A172 (cell line): ENCODE measurements at regions not wholly inside any gene's neighbourhood (a gene's known extent, or its start where the extent isn't known, plus 50 kb on each side); places are given as distances from the start of the nearest gene placed in this dataset.
"Not testable (repeated sequence)": the region's sequence is repeated elsewhere in the genome, so short reads cannot be mapped to it uniquely, and the experiment has no call there.

Experiments
- DNase-seq: peaks from one replicate; pipeline ENCODE4 v3.0.0-alpha.2; 2015; ENCODE audit warnings: low spot score

DNA sequence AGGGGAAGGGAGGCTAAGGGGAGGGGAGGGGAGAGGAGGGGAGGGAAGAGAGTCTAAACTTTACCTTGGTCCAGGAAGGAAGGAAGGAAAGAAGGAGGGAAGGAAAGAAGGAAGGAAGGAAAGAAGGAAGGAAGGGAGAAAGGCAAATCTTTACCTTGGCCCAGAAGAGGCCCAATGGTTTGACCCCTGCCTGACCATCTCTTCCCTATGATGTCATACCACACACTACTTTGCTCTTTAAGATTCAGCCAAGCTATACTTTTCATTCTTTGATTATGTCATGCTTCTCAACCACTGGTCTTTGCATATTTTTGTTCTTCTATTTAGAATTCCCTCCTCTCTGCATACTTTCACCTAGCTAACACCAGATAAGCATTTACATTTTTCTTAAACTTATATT, 1077.5 kb downstream of the PCDH9 start:
- DNase-seq: no peak

DNA sequence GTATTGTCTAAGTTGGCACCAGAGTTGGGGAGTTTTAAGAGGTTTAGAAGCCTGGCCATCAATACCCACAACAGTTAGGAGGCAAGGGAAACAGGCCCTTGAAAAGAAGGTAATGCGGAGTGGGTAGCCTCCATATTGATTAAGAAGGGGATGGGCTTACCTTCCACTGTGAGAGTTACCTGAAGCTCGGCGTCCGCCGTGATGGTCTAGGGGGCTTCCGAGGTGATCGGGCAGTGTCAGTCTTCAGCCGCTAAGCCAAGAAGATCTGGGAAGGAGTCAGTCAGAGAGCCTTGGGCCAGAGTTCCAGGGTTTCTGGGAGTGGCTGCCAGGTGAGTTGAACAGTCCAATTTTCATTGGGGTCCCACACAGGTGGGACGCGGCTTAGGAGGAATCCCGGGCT, 1085.8 kb downstream of the PCDH9 start:
- not testable (repeated sequence) for DNase-seq

DNA sequence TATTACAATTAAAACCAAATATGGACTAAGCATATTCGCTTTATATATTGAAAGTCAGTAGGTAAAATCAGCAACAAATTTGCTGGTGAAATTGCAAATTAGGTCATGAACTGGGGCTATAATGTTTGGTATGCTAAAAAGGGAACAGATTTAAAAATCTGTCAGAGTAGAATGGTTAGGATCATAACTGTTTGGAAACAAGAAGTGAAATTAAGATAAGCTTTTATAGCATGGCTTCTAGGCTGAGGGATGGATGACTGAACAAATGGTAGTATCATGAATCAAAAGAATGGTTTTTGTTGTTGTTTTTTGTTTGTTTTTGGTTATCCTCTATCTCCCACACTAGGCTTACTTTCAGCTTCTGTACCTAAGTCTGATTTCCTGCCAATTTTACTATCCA, 1090.4 kb downstream of the PCDH9 start:
- no peak for DNase-seq

DNA sequence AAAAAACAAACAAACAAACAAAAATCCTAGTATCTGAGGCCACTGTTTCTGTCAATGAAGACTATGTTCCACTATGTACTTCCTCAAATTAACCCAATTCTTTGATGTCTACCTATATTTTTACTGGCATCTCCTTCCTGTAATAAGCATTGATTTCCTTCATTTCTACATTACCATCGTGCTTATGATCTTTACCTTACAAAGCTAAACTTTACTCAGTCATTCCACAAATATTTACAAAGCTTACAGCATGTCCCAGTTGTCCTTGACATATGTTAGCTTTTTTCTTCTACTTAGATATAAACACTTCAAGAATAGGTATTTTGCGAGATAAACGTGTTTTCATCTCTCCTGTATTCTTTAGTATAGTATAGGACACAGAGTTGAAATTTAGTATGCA, 1090.9 kb downstream of the PCDH9 start:
- no peak for DNase-seq

DNA sequence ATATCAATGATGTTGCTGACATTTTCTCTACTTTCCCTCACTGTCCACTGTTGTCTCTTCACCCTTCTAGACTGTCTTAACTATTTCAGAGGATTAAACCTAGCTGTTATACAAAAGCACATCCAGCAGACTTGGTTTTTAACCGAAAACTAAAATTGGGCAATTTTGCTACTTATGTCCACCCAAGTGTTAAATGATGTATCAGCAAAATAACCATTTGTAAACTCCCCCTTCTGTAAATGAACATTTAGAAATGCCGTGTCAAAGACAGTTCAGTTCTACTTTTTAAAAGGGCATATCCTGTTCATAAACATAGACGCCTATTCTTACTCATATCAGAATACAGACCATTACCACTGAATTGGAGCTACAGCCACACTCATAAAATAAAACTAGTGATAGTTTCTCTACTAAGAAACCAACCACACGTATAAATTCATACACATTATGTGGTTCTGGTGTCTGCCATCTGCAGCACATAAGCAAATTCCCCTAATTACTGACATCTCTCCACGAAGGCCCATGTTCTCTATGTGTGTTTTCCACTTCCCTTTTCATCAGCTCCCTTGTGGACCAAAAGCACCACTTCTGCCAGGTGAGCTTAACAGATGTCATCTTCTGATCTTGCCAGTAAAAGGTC, 1091.8 kb downstream of the PCDH9 start:
- no peak for DNase-seq

DNA sequence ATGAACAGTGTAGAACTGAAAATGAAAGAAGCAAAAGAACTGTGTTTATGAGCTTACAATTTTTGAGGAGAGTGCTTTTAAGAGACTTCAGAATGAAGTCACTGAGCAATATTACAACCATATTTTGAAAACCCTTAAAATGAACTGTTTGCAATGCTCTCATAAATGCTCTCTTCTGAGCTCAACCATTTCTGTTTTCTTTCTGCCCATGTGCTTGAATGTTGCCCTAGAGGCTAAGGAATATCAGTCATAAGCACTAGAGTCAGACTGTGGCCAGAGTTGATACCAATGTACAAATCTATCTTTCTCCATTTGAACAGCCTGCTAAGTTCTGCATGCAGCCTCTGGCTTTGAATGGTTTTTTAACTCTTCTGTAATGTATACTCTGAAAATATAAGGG, 1092.8 kb downstream of the PCDH9 start:
- no peak for DNase-seq

DNA sequence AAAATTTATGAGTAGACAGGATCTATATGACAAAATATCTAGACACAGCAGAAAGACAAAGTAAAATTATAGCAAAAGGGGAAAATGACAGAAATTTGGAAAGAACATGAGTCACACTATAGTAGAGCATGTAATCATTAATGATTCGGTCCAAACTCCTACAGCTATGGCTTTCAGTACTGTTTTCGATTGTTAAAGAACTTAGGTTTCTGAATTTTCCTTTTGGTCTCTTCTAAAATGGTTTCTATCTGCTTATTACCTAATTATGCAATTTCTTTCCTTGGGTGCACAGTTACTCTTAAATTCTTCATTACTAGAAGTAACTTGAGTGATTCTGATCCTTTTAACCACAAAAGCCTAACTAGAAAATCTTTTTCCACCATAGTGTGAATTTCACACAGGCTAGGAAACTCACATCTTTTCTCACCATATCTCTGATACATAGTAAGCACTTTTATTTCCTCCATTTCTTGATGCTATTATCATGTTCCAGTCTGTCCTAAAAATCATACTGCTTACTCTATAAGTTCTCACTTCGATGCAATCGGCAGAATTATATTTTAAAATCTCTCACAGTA, 1101.4 kb downstream of the PCDH9 start:
- no peak for DNase-seq

DNA sequence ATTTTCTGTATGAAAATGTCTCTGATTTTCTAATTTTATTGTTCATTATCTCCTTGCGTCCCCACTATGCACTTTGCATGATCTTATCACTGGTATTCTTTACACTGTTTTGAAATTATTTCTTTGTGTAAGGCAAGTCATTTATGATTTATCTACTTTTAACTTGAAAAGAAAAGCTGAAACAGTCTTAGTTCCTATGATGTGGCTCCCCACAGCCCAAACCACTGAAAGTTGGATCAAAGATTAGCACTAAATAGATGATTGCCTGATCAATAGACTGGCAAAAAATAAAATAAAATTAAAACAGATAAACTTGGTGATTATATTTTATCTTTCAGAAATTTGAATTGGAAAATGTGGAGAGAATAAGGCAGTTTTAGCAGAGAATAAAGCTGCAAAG, 1101.9 kb downstream of the PCDH9 start:
- no peak for DNase-seq

DNA sequence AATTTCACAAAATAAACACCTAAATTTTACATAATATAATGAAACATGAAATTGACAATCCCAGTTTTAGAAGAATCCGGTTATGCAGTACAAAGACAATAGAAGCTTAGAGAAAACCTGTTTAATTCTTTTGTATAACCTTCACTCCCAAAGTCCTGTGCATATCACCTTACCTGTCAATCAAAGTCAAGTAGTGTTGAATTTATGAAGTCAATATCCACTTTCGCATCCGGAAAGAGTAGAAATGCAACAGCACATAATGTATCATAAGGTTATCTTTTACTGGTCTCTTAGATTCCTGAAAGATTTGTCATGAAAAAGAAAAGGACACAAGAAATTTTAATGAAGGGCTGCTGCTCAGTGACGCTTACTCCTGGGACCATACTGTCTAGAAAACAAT, 1112.6 kb downstream of the PCDH9 start:
- peak; percentile 5 for DNase-seq

DNA sequence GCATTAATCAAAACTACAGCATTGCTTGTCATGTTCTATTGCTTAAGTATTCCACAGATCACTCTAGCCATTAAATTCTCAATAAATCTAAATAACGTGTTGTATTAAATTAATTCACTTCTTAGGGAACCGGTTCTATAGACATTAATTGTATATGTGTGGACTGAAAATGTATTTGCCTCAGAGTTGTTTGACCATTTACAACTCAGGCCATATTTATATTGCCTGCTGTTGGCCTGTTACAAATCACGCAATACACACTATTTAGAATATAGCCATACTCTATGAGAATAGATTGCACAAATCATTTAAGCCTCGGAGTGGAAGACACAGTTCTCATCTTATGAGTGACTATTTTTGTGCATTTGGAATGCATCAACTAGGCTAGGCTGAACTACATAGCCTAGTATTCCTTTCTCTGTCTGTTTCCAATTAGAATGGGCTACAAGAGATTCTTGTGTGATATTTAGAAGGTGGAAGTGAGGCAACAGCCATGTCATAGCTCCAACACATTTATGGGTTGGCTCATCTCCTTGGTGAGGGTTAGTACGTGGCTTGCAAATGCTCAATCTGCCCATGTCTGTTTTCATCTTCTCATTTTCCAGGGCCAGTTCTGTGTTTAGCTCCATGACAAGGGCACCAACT, 1116.1 kb downstream of the PCDH9 start:
- DNase-seq: no peak

DNA sequence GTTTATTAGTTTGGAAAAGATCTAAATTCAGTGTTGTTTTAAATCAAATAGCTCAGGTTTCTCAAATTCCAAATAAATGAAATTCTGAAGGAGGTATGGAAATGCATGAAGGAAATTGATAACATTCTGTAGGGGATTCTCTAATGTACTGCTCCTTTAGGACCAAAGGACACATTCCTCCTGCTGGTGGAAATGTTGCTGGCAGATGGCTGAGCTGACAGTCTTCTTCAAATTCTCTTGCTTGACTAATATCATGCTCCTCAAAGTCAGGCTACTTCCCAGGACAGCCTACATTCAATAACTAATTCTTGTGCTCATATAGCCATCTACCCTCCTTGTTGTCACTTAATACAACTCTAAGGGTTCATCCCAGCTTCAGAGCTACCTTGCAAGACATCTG, 1118.5 kb downstream of the PCDH9 start:
- DNase-seq: no peak

DNA sequence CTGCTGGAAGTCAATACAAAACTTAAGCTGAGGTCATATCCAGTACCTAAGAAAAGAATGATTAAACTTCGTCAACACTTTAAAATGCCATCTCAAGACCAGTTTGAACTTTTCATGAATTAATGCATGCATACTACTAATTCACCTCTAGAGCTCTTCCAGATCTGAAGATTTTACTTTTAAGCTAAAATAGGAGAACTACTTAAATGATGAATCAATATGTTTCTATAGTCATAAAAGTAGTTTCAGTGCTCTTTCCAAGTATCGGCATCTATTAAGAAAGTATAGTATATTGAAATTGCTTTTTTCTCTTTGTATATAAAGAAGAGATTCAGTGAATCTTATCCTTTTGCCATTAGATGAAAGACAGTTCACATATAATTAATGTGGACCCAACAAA, 1123.9 kb downstream of the PCDH9 start:
- no peak for DNase-seq

DNA sequence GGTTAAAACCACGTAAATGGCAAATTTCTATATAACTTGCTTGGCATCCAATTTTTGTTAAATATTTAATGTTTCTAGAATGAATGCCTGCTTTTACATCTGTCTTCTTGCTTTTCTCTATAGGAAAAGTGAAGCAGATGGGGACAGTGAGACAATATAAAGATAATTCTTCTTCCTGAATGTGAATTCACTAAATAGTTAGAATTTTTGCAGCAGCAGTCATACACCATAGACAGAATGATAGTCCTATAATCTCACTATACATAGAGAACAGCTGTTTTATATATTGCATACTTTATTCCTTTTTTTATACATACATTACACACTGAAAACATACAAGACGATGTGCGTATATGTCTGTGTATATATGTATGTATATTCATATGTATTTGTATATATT, 1127.3 kb downstream of the PCDH9 start:
- no peak for DNase-seq

DNA sequence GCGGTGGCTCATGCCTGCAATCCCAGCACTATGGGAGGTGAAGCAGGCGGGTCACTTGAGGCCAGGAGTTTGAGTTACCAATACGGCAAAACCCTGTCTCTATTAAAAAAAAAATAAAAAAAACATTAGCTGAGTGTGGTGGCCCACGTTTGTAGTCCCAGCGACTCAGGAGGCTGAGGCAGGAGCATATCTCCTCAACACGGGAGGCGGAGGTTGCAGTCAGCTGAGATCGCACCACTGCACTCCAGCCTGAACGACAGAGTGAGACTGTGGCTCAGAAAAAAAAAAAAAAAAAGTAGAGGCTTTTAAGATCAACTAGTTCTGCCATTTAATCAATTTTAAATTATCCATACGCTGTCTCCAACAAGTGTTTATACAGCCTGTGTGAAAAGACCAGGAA, 1130.3 kb downstream of the PCDH9 start:
- DNase-seq: no peak

DNA sequence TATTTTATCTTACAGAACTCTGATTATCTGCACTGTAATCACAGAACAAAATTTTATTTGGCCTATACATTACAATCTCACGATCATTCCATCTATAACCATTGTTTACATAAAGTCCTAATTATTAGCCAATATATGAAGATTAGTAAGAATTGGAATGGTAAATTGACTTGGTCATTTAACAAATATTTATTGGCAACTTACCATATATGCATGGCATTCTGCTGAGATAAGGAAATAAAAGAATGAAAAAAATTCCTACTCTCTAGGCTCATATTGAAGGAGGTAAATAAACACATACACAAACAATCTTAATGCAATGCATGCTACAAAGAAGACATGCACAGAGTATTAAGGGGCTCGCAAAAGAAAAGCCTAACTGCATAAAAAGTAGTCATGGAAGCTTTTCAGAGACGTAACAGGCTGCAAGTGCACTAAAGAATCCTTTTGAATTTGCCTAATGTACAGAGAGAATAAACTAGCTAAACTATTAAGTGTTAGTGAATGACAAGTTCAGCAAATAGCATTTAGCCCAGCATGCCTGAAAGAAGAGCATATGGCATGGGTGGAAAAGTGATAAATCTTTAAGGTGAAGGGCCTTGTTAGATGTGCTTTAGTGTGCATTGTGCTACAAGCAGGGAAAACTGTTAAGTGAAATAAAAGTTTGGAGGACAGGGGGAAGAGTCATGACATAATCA, 1131.1 kb downstream of the PCDH9 start:
- no peak for DNase-seq

DNA sequence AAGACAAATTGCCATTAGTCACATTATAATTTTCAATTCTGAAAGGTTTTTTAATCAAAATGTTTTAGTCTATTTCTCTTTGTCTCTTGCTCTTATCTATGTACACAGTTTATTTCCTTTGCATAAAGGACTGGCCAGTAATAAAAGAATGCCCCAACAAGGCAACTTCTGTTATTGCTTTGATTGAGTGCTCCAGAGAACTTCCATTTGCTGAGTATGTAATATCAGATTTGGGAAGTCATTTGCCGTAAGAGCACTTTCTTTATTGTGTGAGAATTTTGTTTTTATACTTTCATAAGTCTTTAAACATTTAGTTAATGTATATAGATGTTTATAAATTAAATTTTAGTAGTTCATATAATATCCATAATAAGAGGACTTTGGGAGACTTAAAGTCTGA, 1140.4 kb downstream of the PCDH9 start:
- no peak for DNase-seq

DNA sequence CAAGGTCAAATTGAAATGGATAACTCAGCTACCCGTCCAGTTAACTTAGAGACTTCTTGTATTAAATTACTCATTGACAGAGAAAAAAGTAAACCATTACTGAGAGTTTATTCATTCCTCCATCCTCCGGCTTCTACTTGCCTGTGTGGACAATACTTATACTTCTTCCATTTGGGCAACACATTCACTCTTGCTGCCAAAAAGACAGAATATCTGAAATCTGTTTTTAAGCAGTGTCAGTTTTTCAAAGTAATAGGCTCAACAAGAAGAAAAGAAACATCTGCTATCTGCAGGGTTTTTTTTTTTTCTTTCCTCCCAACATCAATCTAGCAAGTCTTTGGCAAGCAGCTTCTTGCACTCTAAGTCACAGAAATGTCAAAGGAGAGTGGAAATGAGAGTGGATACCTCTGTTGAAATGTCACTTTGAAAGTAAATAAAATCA, 1142.8 kb downstream of the PCDH9 start:
- DNase-seq: no peak

DNA sequence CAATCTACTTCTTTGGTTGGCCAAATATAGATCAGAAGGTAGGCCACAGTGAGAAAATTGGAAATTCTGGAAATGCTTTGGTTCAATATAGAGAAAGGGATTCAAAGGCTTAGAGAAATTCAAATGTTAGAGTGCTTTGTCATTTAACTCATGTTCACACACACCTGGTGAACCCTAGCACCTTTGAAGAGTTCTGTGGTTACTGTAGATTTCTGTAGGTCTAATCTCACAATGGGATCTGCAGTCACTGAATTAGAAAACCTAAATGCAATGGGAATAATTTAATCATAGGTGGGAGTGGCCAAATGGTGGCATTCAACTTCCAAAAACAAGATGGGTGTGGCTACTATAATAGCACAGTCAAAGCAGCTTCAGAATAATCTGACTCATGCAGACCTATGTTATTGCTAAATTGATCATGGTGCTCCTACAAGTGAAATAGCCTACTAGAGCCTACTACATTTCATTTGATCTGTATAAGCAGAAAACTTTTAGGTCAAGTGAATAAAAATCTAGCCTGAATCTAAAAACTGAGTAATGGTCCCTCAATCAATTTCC, 1152.9 kb downstream of the PCDH9 start:
- no peak for DNase-seq

DNA sequence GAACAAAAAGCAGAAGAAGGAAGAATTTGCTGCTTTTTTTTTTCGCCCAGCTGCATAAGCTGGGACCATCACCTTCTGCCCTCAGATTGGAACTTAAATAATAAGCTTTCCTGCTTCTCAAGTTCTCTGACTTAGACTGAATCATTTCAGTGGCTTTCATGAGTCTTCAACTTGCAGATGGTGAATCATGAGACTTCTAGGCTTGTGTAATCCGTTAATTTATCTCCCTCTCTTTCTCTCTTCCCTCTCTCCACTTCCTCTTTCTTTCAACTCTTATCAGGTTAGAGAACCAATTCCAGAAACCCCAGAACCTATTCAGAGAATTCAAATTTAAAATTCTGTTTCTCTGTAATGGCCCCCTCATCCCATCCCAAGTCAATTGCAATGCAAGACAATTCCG, 1153.7 kb downstream of the PCDH9 start:
- peak; percentile 46 for DNase-seq

DNA sequence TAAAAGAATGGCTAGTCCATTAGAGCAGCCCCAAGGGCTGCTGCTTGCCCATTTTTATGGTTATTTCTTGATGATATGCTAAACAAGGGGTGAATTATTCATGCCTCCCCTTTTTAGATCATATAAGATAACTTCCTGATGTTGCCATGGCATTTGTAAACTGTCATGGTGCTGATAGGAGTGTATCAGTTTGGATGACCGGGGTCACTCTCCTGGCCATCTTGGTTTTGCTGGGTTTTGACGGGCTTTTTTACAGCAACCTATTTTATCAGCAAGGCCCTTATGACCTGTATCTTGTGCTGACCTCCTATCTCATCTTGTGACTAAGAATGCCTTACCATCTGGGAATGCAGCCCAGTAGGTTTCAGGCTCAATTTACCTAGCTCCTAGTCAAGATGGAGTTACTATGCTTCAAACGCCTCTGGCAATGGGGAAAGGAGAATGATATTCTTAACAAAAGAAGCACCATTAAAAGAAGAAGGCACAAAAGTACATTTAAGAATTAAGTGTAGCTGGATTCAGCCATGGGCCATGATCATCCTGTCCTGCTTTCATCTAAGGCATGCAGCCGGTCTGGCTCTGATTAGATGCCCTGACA, 1156.0 kb downstream of the PCDH9 start:
- no peak for DNase-seq

DNA sequence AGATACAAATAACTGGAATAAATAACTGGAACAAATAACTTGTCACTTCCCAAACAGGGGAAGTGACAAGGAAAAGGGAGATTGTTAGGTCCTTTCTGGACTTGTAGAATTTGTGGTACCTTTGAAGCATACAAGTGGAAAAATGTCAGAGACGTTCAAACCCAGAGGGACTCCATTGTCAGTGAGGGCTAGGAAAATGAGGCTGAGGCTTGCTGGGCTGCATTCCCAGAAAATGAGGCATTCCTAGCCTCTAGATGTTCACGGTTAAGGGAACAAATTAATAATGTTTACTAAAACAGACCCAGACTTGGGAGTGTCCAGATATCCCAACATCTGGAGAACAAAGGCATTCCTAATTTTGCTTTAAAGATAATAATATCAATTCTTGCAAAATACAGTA, 1158.0 kb downstream of the PCDH9 start:
- DNase-seq: not testable (repeated sequence)

DNA sequence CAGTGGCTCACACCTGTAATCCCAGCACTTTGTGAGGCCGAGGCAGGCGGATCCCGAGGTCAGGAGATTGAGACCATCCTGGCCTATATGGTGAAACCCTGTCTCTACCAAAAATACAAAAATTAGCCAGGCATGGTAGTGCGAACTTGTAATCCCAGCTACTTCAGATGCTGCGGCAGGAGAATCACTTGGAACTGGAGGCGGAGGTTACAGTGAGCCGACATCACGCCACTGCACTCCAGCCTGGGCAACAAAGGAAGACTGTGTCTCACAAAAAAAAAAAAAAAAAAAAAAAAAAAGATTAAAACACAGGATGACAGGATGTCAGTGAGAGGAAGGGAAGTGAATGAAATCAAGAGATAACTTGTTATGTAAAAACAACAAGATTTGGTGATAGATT, 1158.5 kb downstream of the PCDH9 start:
- no peak for DNase-seq
